Endothelial cell of umbilical vein (primary cell): ENCODE measurements at regions not wholly inside any gene's neighbourhood (a gene's known extent, or its start where the extent isn't known, plus 50 kb on each side); places are given as distances from the start of the nearest gene placed in this dataset.

Experiments
- BruUV-seq: library from RNA; stranded (reverse); fragments of 400-500 nt; replicated peaks from 2 replicates; lab custom pipeline; 2021; lab: Mats Ljungman, UMichigan
- CTCF ChIA-PET: fragments of 300-600, 350-600 bp; sonication (Branson Sonifier 250); formaldehyde crosslinking; loops from one replicate; lab custom pipeline; 2021; ENCODE audit warnings: antibody characterized with exemption, inconsistent platforms; lab: Charles Lee
- POLR2A ChIA-PET: fragments of 300-600, 350-600 bp; sonication (Branson Sonifier 250); formaldehyde crosslinking; loops from one replicate; lab custom pipeline; 2021; ENCODE audit warnings: antibody characterized with exemption, inconsistent platforms; lab: Charles Lee
- DNase-seq: peaks from one replicate; pipeline ENCODE4 v3.0.0-alpha.2; 2011; ENCODE audit warnings: low read depth, low spot score
- FAIRE-seq: peaks from 2 replicates; lab custom pipeline; 2011; peaks lifted over from hg19 to GRCh38; lab: Jason Lieb, UNC
- H2AFZ ChIP-seq: 2 replicates; pipeline ENCODE4 v1.6.0; 2012; ENCODE audit warnings: low read depth, low read length, control low read depth, inconsistent platforms
- H3K27ac ChIP-seq: 2 replicates; pipeline ENCODE4 v1.5.1; 2011; ENCODE audit warnings: low read depth, mild to moderate bottlenecking, control low read depth, low read length, moderate library complexity; ENCODE audit not compliant: insufficient read depth
- H3K27me3 ChIP-seq, 2 experiments: 2 replicates each; pipeline versions ENCODE4 v1.6.0 to v1.6.1; 2011; ENCODE audit warnings: low read length in 2 of 2, mixed read lengths in 1 of 2; ENCODE audit not compliant: control insufficient read depth in 2 of 2, insufficient read depth in 2 of 2
- H3K36me3 ChIP-seq, 2 experiments: 2 replicates in 1 of 2; 3 replicates in 1 of 2; pipeline ENCODE4 v1.5.1; 2011; ENCODE audit warnings: low read length in 2 of 2, mild to moderate bottlenecking in 1 of 2, moderate library complexity in 1 of 2; ENCODE audit not compliant: control insufficient read depth in 2 of 2, insufficient read depth in 2 of 2; ENCODE audit errors: extremely low read depth in 1 of 2
- H3K4me1 ChIP-seq: 3 replicates; pipeline ENCODE4 v1.5.1; 2011; ENCODE audit warnings: mild to moderate bottlenecking, low read length; ENCODE audit not compliant: control insufficient read depth, insufficient read depth; ENCODE audit errors: extremely low read depth
- H3K4me2 ChIP-seq: 2 replicates; pipeline ENCODE4 v1.6.1; 2011; ENCODE audit warnings: low read length, control low read depth, mixed read lengths; ENCODE audit not compliant: insufficient read depth
- H3K4me3 ChIP-seq, 3 experiments: fragments of 200-600 bp in 1 of 3; sonication (generic), shearing (Covaris generic) in 1 of 3; replicated peaks in 1 of 3; 2 replicates each; pipeline ENCODE4 v1.5.1; 2011 to 2016; ENCODE audit warnings: control low read depth in 3 of 3, low read length in 3 of 3, mild to moderate bottlenecking in 2 of 3, inconsistent platforms in 1 of 3, low read depth in 1 of 3, moderate library complexity in 1 of 3; ENCODE audit not compliant: insufficient read depth in 1 of 3
- H3K79me2 ChIP-seq: 2 replicates; pipeline ENCODE4 v1.6.0; 2012; ENCODE audit warnings: low read length, inconsistent platforms; ENCODE audit not compliant: control insufficient read depth, insufficient read depth
- H3K9ac ChIP-seq: replicated peaks from 2 replicates; pipeline ENCODE3; 2011; ENCODE audit warnings: low read length, control low read depth; ENCODE audit not compliant: insufficient read depth; ENCODE audit errors: extremely low read depth
- H3K9me1 ChIP-seq: replicated peaks from 3 replicates; pipeline ENCODE4 v1.6.0; 2011; ENCODE audit warnings: mild to moderate bottlenecking, low read length; ENCODE audit not compliant: control insufficient read depth, insufficient read depth; ENCODE audit errors: extremely low read depth
- H3K9me3 ChIP-seq: replicated peaks from 2 replicates; pipeline ENCODE4 v1.5.1; 2012; ENCODE audit warnings: low read length, inconsistent platforms; ENCODE audit not compliant: control insufficient read depth, insufficient read depth
- H4K20me1 ChIP-seq: replicated peaks from 2 replicates; pipeline ENCODE3; 2011; ENCODE audit warnings: mild to moderate bottlenecking, low read length; ENCODE audit not compliant: control insufficient read depth, insufficient read depth; ENCODE audit errors: extremely low read depth
- EZH2 ChIP-seq: IDR thresholded peaks from 2 replicates; pipeline ENCODE4 v1.6.1; 2012; ENCODE audit warnings: borderline replicate concordance, low read depth, mild to moderate bottlenecking, moderate library complexity, low read length, inconsistent platforms; ENCODE audit not compliant: severe bottlenecking
- FOS ChIP-seq: IDR thresholded peaks from 2 replicates; pipeline ENCODE4 v1.6.1; 2011; ENCODE audit warnings: mild to moderate bottlenecking, low read length, moderate library complexity, borderline replicate concordance; ENCODE audit not compliant: insufficient read depth
- GATA2 ChIP-seq: IDR thresholded peaks from 2 replicates; pipeline ENCODE4 v1.7.0; 2011; ENCODE audit warnings: low read depth, mild to moderate bottlenecking, moderate library complexity, mixed read lengths, low read length; ENCODE audit not compliant: insufficient read length, insufficient read depth
- JUN ChIP-seq: IDR thresholded peaks from 2 replicates; pipeline ENCODE4 v1.6.1; 2011; ENCODE audit warnings: borderline replicate concordance, low read depth; ENCODE audit not compliant: insufficient read length, insufficient read depth
- MYC ChIP-seq: IDR thresholded peaks from one replicate; pipeline ENCODE4 v1.6.1; 2011; ENCODE audit warnings: mild to moderate bottlenecking, low read depth, low read length
- POLR2A ChIP-seq: IDR thresholded peaks from 2 replicates; pipeline ENCODE4 v1.6.1; 2012; ENCODE audit warnings: low read depth, mild to moderate bottlenecking, control low read depth, low read length
- POLR2AphosphoS5 ChIP-seq: IDR thresholded peaks from 2 replicates; pipeline ENCODE4 v1.6.1; 2012; ENCODE audit warnings: low read depth, mild to moderate bottlenecking, control low read depth, low read length, moderate library complexity; ENCODE audit not compliant: insufficient read depth
- dilution Hi-C: fragments of 300-500 bp; cut with MboI; formaldehyde crosslinking; loops from one replicate; pipeline ENCODE4 v1.15.0; 2019; ENCODE audit warnings: low sequenced_read_pairs; ENCODE audit not compliant: extremely low pct_ligation_motif_present
- intact Hi-C: fragments of 100-400 bp; cut with micrococcal nuclease; formaldehyde crosslinking; loops from one replicate; pipeline ENCODE4 v1.10.0; 2022
- TF ChIP-seq, protein P1 (sequence below), 2 donors: IDR thresholded peaks; 1 replicate in 1 of 2; 2 replicates in 1 of 2; pipeline ENCODE4 v1.5.1; 2011; ENCODE audit warnings: low read length in 2 of 2, mild to moderate bottlenecking in 2 of 2, moderate library complexity in 2 of 2, control low read depth in 1 of 2, inconsistent platforms in 1 of 2, low read depth in 1 of 2; ENCODE audit not compliant: insufficient read depth in 1 of 2; ENCODE audit errors: extremely low read depth in 1 of 2
- TF ChIP-seq, protein P2 (sequence below): IDR thresholded peaks from 2 replicates; pipeline ENCODE4 v1.6.1; 2011; ENCODE audit not compliant: insufficient read depth, insufficient read length

DNA sequence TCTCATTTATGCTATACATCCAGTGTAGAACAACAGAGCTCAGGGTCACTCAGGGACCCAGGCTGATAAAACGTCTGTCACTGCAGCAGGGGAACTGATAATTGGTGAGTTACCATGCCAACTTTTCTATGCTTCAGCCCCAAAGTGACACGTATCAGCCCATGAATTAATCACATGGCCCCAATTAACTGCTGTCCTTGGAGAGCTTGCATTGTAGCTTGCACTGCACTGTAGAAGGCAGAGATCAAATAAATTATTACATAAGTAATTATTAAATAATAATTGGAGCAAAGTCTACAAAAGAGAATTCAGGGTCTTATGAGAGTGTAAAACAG, 144.6 kb downstream of the SUDS3 start:
- H3K27me3 ChIP-seq, result no peaks in the 10 kb centered on the region
- H4K20me1 ChIP-seq, result no peaks in the 10 kb centered on the region
- no peak overlapping the region for H3K4me3 ChIP-seq
- intact Hi-C loops, result no loop called here
- H3K27ac ChIP-seq, result no peak overlapping the region
- H3K9ac ChIP-seq, result no peak overlapping the region
- no peak overlapping the region for H2AFZ ChIP-seq
- dilution Hi-C loops, result no loop called here
- no peaks in the 10 kb centered on the region for H3K4me1 ChIP-seq
- H3K36me3 ChIP-seq, result no peaks in the 10 kb centered on the region
- ChIA-PET CTCF (no interaction called here), POLR2A (no interaction called here)
- no TSS peak for BruUV-seq
- H3K9me1 ChIP-seq, result no peaks in the 10 kb centered on the region
- no peaks in the 10 kb centered on the region for H3K79me2 ChIP-seq
- DNase-seq (no peak), FAIRE-seq (no peak)
- H3K4me2 ChIP-seq, result no peak overlapping the region
- no peak for TF ChIP-seq FOS
- TF ChIP-seq GATA2, result no peak
- TF ChIP-seq, protein P1, sequence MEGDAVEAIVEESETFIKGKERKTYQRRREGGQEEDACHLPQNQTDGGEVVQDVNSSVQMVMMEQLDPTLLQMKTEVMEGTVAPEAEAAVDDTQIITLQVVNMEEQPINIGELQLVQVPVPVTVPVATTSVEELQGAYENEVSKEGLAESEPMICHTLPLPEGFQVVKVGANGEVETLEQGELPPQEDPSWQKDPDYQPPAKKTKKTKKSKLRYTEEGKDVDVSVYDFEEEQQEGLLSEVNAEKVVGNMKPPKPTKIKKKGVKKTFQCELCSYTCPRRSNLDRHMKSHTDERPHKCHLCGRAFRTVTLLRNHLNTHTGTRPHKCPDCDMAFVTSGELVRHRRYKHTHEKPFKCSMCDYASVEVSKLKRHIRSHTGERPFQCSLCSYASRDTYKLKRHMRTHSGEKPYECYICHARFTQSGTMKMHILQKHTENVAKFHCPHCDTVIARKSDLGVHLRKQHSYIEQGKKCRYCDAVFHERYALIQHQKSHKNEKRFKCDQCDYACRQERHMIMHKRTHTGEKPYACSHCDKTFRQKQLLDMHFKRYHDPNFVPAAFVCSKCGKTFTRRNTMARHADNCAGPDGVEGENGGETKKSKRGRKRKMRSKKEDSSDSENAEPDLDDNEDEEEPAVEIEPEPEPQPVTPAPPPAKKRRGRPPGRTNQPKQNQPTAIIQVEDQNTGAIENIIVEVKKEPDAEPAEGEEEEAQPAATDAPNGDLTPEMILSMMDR (IDR thresholded peaks at IDR 0.05; ENCODE audit: extremely low read depth in 1 of 2, insufficient read depth in 1 of 2, low read depth in 1 of 2, low read length in 2 of 2), result no peak
- no peak for TF ChIP-seq POLR2A
- no peak for TF ChIP-seq POLR2AphosphoS5
- no peak for TF ChIP-seq JUN
- TF ChIP-seq, protein P2, sequence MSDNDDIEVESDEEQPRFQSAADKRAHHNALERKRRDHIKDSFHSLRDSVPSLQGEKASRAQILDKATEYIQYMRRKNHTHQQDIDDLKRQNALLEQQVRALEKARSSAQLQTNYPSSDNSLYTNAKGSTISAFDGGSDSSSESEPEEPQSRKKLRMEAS, result no peak
- TF ChIP-seq EZH2, result no peak
- no peak for TF ChIP-seq MYC
- H3K9me3 ChIP-seq, result peaks cover 5% of the 10 kb centered on the region
